H1 (cell line): ENCODE measurements at regions not wholly inside any gene's neighbourhood (a gene's known extent, or its start where the extent isn't known, plus 50 kb on each side); places are given as distances from the start of the nearest gene placed in this dataset.

Experiments
- CTCF ChIA-PET: fragments of 300-600 bp; sonication (Branson Sonifier 250); formaldehyde crosslinking; loops from one replicate; lab custom pipeline; 2021; ENCODE audit not compliant: partially characterized antibody; lab: Charles Lee
- POLR2A ChIA-PET: fragments of 300-600 bp; sonication (Branson Sonifier 250); formaldehyde crosslinking; loops from one replicate; lab custom pipeline; 2021; ENCODE audit warnings: inconsistent platforms; ENCODE audit not compliant: partially characterized antibody; lab: Charles Lee
- DNase-seq, 2 experiments: peaks; one replicate each; pipeline versions ENCODE4 v3.0.0 to v3.0.0-alpha.2; 2010 to 2022; ENCODE audit warnings: low spot score in 2 of 2, low read depth in 1 of 2, mixed read lengths in 1 of 2
- FAIRE-seq: peaks from 2 replicates; lab custom pipeline; 2011; peaks lifted over from hg19 to GRCh38; lab: Jason Lieb, UNC
- H2AFZ ChIP-seq: 2 replicates; pipeline ENCODE4 v1.8.1; 2012; ENCODE audit warnings: low read length, inconsistent platforms
- H2AK5ac ChIP-seq: 2 replicates; pipeline ENCODE4 v1.6.1; 2013; ENCODE audit warnings: low read depth, low read length
- H2BK120ac ChIP-seq: replicated peaks from 2 replicates; pipeline ENCODE3; 2013; ENCODE audit warnings: low read depth, low read length, inconsistent platforms
- H2BK12ac ChIP-seq: 2 replicates; pipeline ENCODE4 v1.6.1; 2013; ENCODE audit warnings: low read depth, low read length
- H2BK15ac ChIP-seq: 2 replicates; pipeline ENCODE4 v1.6.1; 2013; ENCODE audit warnings: low read length
- H2BK20ac ChIP-seq: 2 replicates; pipeline ENCODE4 v1.6.1; 2013; ENCODE audit warnings: low read length
- H2BK5ac ChIP-seq: 2 replicates; pipeline ENCODE4 v1.6.1; 2013; ENCODE audit warnings: low read depth, low read length
- H3K14ac ChIP-seq: 2 replicates; pipeline ENCODE4 v1.6.1; 2013; ENCODE audit warnings: inconsistent platforms; ENCODE audit not compliant: insufficient read length
- H3K18ac ChIP-seq: 2 replicates; pipeline ENCODE4 v1.6.1; 2013; ENCODE audit warnings: low read length; ENCODE audit errors: extremely low read depth
- H3K23ac ChIP-seq: 2 replicates; pipeline ENCODE4 v1.6.1; 2013; ENCODE audit warnings: inconsistent platforms; ENCODE audit not compliant: insufficient read length
- H3K23me2 ChIP-seq: 2 replicates; pipeline ENCODE4 v1.6.1; 2013; ENCODE audit warnings: low read depth, low read length
- H3K27ac ChIP-seq: 2 replicates; pipeline ENCODE4 v1.6.1; 2011; ENCODE audit warnings: low read depth, low read length, inconsistent platforms
- H3K27me3 ChIP-seq, 4 experiments: replicated peaks in 1 of 4; 1 replicate in 1 of 4; 2 replicates in 3 of 4; pipeline versions ENCODE4 v1.6.1 to v1.8.1; 2011 to 2013; ENCODE audit warnings: low read length in 3 of 4, mild to moderate bottlenecking in 3 of 4, inconsistent platforms in 2 of 4, mixed read lengths in 2 of 4, moderate library complexity in 1 of 4; ENCODE audit not compliant: control insufficient read depth in 3 of 4, insufficient read depth in 3 of 4; ENCODE audit errors: extremely low read depth in 1 of 4
- H3K36me3 ChIP-seq, 4 experiments: 2 replicates each; pipeline versions ENCODE4 v1.6.1 to v1.8.1; 2011 to 2013; ENCODE audit warnings: mild to moderate bottlenecking in 4 of 4, low read length in 3 of 4, moderate library complexity in 2 of 4, control low read depth in 1 of 4, inconsistent platforms in 1 of 4; ENCODE audit not compliant: insufficient read depth in 4 of 4, control insufficient read depth in 2 of 4
- H3K4ac ChIP-seq: replicated peaks from 2 replicates; pipeline ENCODE3; 2013; ENCODE audit warnings: low read length, low read depth, mixed read lengths, inconsistent platforms; ENCODE audit not compliant: insufficient read length
- H3K4me1 ChIP-seq, 4 experiments: replicated peaks in 1 of 4; 1 replicate in 1 of 4; 2 replicates in 3 of 4; pipeline versions ENCODE4 v1.6.1 to v1.8.1; 2011 to 2013; ENCODE audit warnings: low read length in 3 of 4, inconsistent platforms in 2 of 4, mixed read lengths in 1 of 4; ENCODE audit not compliant: insufficient read depth in 4 of 4, control insufficient read depth in 3 of 4
- H3K4me2 ChIP-seq, 2 experiments: 2 replicates each; pipeline versions ENCODE4 v1.6.1 to v1.8.1; 2011 to 2013; ENCODE audit warnings: low read depth in 2 of 2, low read length in 2 of 2, control low read depth in 1 of 2, inconsistent platforms in 1 of 2, mild to moderate bottlenecking in 1 of 2; ENCODE audit not compliant: insufficient read depth in 1 of 2
- H3K4me3 ChIP-seq, 4 experiments: fragments of 200-600, 300-600 bp in 1 of 4; sonication (generic), shearing (Covaris generic), sonication (Bioruptor Twin) in 1 of 4; 2 replicates each; pipeline versions ENCODE4 v1.5.1 to v1.8.1; 2011 to 2016; ENCODE audit warnings: low read length in 4 of 4, low read depth in 3 of 4, control low read depth in 2 of 4, inconsistent platforms in 2 of 4, mild to moderate bottlenecking in 2 of 4, mixed read lengths in 1 of 4, moderate library complexity in 1 of 4; ENCODE audit not compliant: insufficient read depth in 2 of 4; ENCODE audit errors: extremely low read depth in 1 of 4
- H3K56ac ChIP-seq: replicated peaks from 2 replicates; pipeline ENCODE3; 2013; ENCODE audit warnings: low read depth, mild to moderate bottlenecking, mixed read lengths, low read length, inconsistent platforms; ENCODE audit not compliant: insufficient read length
- H3K79me1 ChIP-seq: 2 replicates; pipeline ENCODE4 v1.6.1; 2013; ENCODE audit warnings: low read depth, low read length, control low read depth
- H3K79me2 ChIP-seq, 2 experiments: 2 replicates each; pipeline versions ENCODE4 v1.6.1 to v1.8.1; 2012 to 2013; ENCODE audit warnings: low read length in 2 of 2, mild to moderate bottlenecking in 2 of 2, inconsistent platforms in 1 of 2; ENCODE audit not compliant: insufficient read depth in 2 of 2, control insufficient read depth in 1 of 2
- H3K9ac ChIP-seq, 4 experiments: replicated peaks in 1 of 4; 1 replicate in 1 of 4; 2 replicates in 3 of 4; pipeline versions ENCODE4 v1.6.1 to v1.8.1; 2011 to 2013; ENCODE audit warnings: low read depth in 3 of 4, low read length in 3 of 4, control low read depth in 2 of 4, mild to moderate bottlenecking in 2 of 4, moderate library complexity in 2 of 4, inconsistent platforms in 1 of 4; ENCODE audit errors: extremely low read depth in 1 of 4
- H3K9me3 ChIP-seq, 2 experiments: 2 replicates each; pipeline versions ENCODE4 v1.6.1 to v1.8.1; 2012 to 2013; ENCODE audit warnings: mild to moderate bottlenecking in 2 of 2, moderate library complexity in 2 of 2, control low read depth in 1 of 2, inconsistent platforms in 1 of 2, low read depth in 1 of 2, low read length in 1 of 2, mixed read lengths in 1 of 2; ENCODE audit not compliant: insufficient read depth in 2 of 2
- H4K20me1 ChIP-seq, 2 experiments: replicated peaks in 1 of 2; 2 replicates each; pipeline versions ENCODE3 to v1.8.1; 2011 to 2013; ENCODE audit warnings: inconsistent platforms in 2 of 2, low read length in 2 of 2, mild to moderate bottlenecking in 1 of 2; ENCODE audit not compliant: insufficient read depth in 2 of 2, control insufficient read depth in 1 of 2
- H4K5ac ChIP-seq: 2 replicates; pipeline ENCODE4 v1.6.1; 2013; ENCODE audit warnings: low read length, low read depth, mixed read lengths, inconsistent platforms; ENCODE audit not compliant: insufficient read length
- H4K8ac ChIP-seq: 2 replicates; pipeline ENCODE4 v1.8.0; 2013; ENCODE audit warnings: mild to moderate bottlenecking, moderate library complexity, low read length, inconsistent platforms; ENCODE audit not compliant: insufficient read depth; ENCODE audit errors: extremely low read depth
- H4K91ac ChIP-seq: replicated peaks from 2 replicates; pipeline ENCODE3; 2013; ENCODE audit warnings: low read length, mixed read lengths, inconsistent platforms; ENCODE audit not compliant: insufficient read length
- ASH2L ChIP-seq: fragments of 200-600, 300-600 bp; sonication (generic); IDR thresholded peaks from one replicate; pipeline ENCODE4 v1.7.1; 2017; ENCODE audit warnings: low read length
- BRCA1 ChIP-seq: IDR thresholded peaks from 2 replicates; pipeline ENCODE4 v1.6.1; 2012; ENCODE audit warnings: low read depth, low read length, improper control_type of control experiment
- CBX5 ChIP-seq: fragments of 300-800, 300-1000 bp; sonication (generic); IDR thresholded peaks from 2 replicates; pipeline ENCODE4 v1.7.1; 2016; ENCODE audit warnings: antibody characterized with exemption, low read length, low read depth
- CHD2 ChIP-seq: IDR thresholded peaks from 2 replicates; pipeline ENCODE4 v1.6.1; 2012; ENCODE audit warnings: low read length, improper control_type of control experiment
- GTF2F1 ChIP-seq: IDR thresholded peaks from 2 replicates; pipeline ENCODE4 v1.6.1; 2012; ENCODE audit warnings: low read depth, low read length, improper control_type of control experiment, borderline replicate concordance
- JUND ChIP-seq: IDR thresholded peaks from 2 replicates; pipeline ENCODE4 v1.6.1; 2011; ENCODE audit warnings: mild to moderate bottlenecking, improper control_type of control experiment, low read length
- KDM1A ChIP-seq: fragments of 200-600, 300-600 bp; sonication (generic); IDR thresholded peaks from 2 replicates; pipeline ENCODE4 v1.7.1; 2016; ENCODE audit warnings: mild to moderate bottlenecking, low read length, borderline replicate concordance
- MAFK ChIP-seq: IDR thresholded peaks from 2 replicates; pipeline ENCODE4 v1.6.1; 2012; ENCODE audit warnings: low read depth, mild to moderate bottlenecking, improper control_type of control experiment, low read length
- TAF1 ChIP-seq: IDR thresholded peaks from 2 replicates; pipeline ENCODE4 v1.6.1; 2011; ENCODE audit warnings: mild to moderate bottlenecking, low read depth, low read length
- USF2 ChIP-seq: IDR thresholded peaks from 2 replicates; pipeline ENCODE4 v1.6.1; 2011; ENCODE audit warnings: low read length, improper control_type of control experiment
- WGBS, 2 experiments: shearing (Covaris generic) in 1 of 2; methylation state at CpG; one replicate each; pipeline versions ENCODE4 v1.1.6 to v1.1.7; 2013 to 2015; ENCODE audit warnings: low lambda C conversion rate in 2 of 2, mixed read lengths in 2 of 2, inconsistent platforms in 1 of 2, low coverage in 1 of 2, missing lambda C conversion rate in 1 of 2; ENCODE audit not compliant: insufficient replicate concordance in 2 of 2, insufficient coverage in 1 of 2, insufficient read length in 1 of 2; ENCODE audit errors: extremely low coverage in 1 of 2, missing lambda C conversion rate in 1 of 2; 5-methylcytosine and 5-hydroxymethylcytosine counted together

- Histone ChIP-seq H2AFZ (no peak overlapping the region), H4K20me1 (no peaks in the 10 kb centered on the region), H3K4me1 (no peaks in the 10 kb centered on the region), H3K9ac (no peak overlapping the region), H3K23me2 (no peaks in the 10 kb centered on the region), H4K91ac (no peak overlapping the region), H2BK15ac (no peak overlapping the region), H3K27me3 (no peaks in the 10 kb centered on the region), H3K27ac (no peak overlapping the region), H3K56ac (no peak overlapping the region), H3K23ac (no peak overlapping the region), H3K36me3 (no peaks in the 10 kb centered on the region), H3K4me3 (no peak overlapping the region), H3K79me2 (no peaks in the 10 kb centered on the region), H3K4ac (no peak overlapping the region), H2BK20ac (no peak overlapping the region), H2BK12ac (no peak overlapping the region), H2AK5ac (no peak overlapping the region), H3K9me3 (no peaks in the 10 kb centered on the region), H3K18ac (no peak overlapping the region), H2BK120ac (no peak overlapping the region), H4K8ac (no peak overlapping the region), H3K79me1 (no peaks in the 10 kb centered on the region), H3K14ac (no peak overlapping the region), H2BK5ac (no peak overlapping the region), H4K5ac (no peak overlapping the region), H3K4me2 (no peak overlapping the region)
- no peak for DNase-seq
- 92% methylated on average over 3 of the region's 3 CpGs; no CpG with 5 or more reads in 1 of the 2 experiments for WGBS, 2 experiments
- FAIRE-seq, result no peak
- ChIA-PET POLR2A (no interaction called here), CTCF (no interaction called here)
- no peak for TF ChIP-seq USF2
- no peak for TF ChIP-seq ASH2L
- TF ChIP-seq MAFK, result no peak
- TF ChIP-seq TAF1, result no peak
- TF ChIP-seq KDM1A, result no peak
- TF ChIP-seq JUND, result no peak
- TF ChIP-seq CHD2, result no peak
- no peak for TF ChIP-seq CBX5
- no peak for TF ChIP-seq GTF2F1
- no peak for TF ChIP-seq BRCA1
Measured at GRCh38 chr5:5040712-5041111, 99.4 kb upstream of the ADAMTS16 start.
